HG02885 (cell line): ENCODE measurements at regions not wholly inside any gene's neighbourhood (a gene's known extent, or its start where the extent isn't known, plus 50 kb on each side); places are given as distances from the start of the nearest gene placed in this dataset.

Experiments used
- ATAC-seq: cut with Tn5 transposase; IDR thresholded peaks from one replicate; pipeline ENCODE4 v1.9.1; 2021; ENCODE audit warnings: mild to moderate bottlenecking; ENCODE audit not compliant: unreplicated experiment, poor library complexity

DNA sequence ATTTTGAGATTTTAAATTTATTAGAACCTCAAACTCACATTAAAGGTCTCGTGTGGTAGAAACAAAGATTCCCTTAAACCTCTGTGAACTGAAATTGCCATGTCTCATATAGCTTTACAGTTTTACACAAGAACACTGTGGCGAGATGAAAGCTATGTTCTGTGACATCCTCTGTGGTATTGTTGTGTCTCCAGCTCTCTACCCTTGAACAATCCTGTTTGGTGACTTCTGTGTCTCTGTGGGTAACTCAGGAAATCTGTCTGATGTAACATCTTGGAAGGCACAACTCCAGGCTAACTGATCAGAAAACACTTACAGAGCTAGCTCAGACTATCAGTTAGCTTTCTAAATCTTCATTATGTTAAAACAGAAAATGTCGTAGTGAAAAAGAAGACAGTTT, 318.8 kb upstream of the GBE1 start:
- peak; percentile 41 for ATAC-seq

DNA sequence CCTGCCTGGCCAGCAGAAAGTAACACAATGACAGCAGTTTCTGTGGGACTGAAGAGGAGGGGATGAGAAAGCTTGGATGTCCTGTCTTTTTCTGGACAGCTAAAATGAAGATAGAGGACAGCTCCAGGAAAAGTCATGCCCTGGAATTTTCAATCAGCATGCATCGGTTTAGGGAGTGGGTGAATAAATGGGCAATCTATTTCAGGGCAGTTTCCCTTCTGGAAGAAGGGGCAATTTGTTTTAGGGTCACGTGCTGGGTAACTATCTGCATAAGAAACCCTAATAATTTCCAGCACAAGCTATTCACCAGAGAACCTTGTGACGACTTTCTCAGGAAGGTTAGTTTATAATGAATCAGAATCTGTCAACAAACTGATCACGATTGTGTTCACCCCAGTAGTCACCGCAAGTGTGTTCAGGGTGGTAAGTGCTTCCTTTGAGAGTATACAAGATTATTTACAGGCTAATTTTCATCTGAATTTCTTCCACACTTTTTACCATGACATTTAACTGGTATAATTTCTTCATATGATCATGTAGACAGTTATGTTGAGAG, 318.0 kb upstream of the GBE1 start:
- no peak for ATAC-seq

DNA sequence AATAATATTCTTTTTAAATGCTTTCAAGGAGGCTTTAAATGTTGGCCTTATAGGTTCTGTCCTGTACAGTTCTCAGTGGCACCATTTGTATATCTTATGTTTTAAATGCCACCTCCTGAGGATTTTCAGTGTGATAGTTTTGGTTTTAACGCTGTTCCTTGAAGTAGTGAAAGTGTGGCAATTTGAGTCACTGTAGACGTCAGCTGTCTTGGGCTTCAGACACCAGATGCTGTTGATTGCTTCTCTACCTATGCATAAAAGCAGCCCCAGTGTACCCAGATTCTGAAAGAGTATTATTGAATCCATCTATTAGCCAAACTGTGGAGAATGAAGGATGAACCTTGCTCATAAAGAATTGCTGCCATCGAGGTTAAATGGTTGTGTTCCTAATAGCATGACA, 316.8 kb upstream of the GBE1 start:
- no peak for ATAC-seq

DNA sequence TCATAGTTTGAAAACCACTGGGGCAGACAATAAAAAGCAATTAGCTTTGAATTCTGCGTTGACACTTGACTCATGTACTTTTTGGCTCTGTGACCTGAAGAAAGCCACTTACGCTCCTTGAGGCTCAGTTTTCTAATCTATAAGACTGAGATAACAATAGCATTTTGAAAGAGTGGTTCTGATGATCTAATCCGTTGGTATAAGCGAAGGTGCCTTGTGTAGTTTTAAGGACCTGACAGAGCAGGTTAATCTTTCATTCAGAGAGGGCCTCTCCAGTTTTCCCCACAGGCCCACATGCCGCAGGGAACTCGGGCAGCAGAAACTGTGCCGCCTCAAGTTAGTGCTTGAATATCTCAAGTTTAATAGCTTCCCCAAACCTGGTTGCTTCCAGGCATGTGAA, 306.0 kb upstream of the GBE1 start:
- ATAC-seq: no peak

DNA sequence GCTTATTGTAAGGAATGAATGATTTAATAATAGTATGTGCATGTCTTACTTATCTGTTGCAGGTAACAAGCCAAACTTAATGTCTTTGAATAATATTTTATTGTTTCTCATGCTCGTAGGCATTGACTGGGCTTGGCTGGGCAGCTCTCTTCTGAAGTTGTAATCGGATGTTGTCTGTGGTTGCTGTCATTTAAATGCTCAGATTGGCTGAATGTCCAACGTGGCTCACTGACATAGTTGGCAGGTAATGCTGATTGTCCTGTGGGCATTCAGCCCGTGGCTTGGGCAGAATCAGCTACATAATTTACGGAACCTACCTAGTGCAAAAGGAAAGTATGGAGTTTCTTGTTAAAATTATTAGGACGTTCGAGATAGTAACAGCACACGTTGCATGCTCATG, 297.4 kb upstream of the GBE1 start:
- ATAC-seq: no peak

DNA sequence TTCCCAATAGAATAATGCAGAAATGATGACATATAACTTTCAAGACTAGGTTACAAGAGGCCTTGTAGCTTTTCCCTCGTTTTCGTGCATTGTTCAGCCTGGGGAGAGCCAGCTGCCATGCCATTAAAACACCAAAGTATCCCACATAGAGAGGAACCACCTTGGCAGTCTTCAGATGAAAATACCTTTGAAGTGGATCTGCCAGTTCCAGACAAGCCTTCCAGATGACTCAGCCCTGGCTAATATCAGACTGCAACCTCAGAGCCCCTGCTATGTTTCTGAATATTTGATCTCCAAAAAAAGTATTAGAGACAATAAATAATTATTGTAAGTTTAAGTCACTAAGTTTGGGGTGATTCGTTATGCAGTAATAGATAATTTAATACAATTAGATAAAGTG, 294.3 kb upstream of the GBE1 start:
- no peak for ATAC-seq

DNA sequence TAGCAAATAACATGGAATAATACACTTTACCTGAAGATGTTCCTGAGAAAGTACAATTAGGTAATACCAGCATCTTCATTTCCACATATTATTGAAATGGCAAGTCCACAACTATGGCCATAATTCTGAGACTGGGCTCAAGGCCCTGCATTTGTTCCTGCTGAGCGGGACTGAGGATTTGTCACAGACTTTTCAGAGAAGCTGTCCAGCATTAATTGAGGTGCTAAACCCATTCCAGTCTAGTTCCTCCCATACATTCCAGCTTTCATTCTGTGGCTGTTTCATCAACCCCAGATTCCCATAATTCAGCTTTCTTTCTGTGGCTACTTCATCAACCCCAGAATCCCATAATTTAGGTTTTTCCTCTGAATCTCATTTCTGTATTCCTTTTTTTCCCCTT, 293.4 kb upstream of the GBE1 start:
- no peak for ATAC-seq

DNA sequence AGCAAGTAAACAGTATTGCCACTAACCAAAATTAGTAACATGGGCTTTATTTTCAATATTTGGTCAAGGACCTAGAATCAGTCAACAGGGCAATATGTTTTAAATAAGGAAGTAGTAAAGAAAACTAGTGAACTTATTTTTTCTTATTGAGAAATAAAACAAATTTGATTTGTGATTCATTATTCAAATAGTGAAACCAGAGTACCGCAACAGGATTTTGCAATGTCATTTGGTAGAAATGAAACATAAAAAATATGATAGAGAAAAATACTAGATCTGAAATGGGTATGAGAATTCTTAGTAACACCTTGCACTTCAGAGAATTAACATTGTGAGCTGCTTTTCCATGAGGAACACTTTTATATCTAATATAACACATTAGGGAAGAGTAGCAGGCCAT, 291.8 kb upstream of the GBE1 start:
- no peak for ATAC-seq

DNA sequence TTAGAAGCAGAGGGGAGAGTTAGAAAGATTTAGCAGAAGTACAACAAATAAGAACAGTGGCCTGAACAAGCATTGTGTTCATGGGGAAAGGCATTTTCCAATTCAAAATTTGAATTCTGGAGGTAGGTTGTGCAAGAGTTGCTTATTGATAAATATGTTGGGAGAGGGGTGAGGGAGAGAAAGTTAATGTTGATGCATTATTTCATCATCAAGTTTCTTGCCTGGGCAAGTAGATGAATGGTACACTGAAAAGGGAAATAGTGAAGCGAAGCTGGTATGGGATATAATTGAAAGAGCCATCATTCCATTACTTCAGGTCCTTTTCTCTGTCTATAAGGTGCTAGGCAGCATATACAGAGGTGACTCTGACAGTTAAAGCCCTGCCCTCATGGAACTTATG, 288.9 kb upstream of the GBE1 start:
- no peak for ATAC-seq

DNA sequence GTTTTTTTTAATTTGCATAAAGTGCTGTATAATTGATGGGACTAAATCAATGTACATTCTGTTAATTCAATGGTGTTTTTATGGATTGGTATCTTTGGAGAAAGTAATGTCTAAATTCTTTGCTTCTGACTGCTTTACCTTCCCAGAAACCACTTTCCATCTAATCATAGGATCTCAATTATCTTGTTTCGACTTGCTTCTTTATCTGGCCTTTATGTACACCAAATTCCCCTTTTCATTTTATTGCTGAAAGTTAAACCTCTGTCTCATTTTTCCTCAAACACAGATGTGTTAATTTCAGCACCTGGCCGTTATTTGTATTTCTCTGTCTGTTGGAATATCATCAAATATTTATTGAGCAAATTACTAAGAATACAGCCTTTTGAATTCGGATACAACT, 287.3 kb upstream of the GBE1 start:
- ATAC-seq: no peak

DNA sequence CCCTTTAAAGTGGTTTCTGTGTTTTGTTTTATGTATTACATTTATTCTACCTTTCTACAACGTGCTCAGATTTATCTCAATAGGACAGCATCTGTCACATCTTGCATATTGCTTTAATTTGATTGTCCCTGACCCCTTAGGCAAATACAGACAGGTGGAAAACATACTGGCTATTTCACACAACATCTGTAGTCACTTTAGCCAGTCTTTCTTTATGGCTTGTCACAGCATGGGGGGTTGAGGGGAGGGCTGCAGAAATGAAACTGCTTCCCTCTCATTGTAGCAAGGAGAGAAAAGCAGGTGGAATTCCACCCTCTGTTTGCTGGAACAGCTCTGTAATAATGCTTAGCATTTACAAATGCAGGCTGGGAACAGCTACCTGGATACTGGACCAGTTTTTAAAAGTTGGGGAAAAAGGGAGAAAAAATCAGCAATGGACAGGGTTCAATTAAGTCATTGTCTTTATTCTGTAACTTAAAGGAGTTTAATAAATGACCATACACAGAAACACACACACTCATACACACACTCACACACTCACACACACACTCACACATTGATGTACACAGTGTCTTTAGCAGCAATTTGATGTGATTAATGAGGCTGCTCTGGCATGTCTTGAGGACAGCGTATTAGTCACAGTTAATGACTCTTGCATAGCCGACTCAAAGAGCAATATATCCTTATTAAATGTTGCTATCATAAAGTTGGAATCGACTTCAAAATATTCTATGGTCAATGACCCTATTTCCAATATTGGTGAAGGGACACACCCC, 283.7 kb upstream of the GBE1 start:
- no peak for ATAC-seq

DNA sequence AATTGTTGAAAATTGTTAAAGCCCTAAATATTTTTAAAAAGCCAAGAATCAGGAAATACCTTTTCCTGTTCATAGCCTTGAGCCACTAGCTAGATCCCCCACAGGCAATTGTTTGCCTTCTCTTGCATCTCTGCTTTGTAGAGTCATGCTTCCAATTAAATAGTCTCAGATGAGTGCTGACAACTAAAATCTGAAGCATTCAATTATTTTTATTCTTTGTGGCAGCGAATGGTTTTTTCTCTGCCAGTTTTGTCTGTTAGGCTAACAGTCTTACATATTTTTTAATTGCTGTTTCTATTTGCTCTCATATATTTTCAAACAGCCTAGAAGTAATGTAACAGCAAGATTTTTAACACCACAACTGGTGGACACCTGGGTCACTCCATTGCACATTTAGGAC, 277.1 kb upstream of the GBE1 start:
- ATAC-seq: no peak

DNA sequence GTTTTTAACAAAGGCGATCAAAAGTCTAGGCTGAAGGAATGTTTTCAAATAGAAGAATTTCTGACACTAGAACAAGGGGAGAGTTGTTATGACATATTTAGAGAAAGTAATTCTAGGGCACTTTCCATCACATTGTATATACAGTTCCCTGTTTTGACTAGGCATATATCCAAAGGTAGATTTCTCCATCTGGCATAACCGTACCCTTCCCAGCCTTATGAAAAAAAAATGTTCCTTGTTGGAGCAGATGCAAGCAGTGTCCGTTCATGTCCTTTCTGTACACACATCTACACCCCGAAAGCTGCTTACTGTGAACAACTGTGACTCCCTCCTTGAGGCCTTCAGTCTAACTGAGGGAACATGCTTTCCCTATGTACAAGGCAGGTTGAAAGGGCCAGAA, 271.7 kb upstream of the GBE1 start:
- no peak for ATAC-seq

DNA sequence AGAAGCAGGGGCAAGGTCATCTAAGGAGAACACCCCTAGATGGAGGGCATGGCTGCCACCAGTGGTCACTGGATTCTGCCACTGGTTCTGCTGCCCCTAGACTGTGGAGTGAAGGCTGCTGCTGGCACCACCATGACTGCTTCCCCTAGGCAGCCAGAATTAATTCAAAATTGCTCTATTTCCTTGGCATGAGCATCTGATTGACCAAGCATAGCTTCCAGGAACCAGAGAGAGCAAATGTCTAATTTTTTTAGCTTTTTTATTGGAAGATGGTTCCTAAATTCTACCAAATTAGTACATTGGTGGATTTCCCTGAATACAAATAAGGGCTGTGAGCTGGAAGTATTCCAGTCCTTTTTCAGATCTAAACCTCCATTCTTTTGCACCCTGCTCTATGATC, 270.2 kb upstream of the GBE1 start:
- ATAC-seq: no peak

DNA sequence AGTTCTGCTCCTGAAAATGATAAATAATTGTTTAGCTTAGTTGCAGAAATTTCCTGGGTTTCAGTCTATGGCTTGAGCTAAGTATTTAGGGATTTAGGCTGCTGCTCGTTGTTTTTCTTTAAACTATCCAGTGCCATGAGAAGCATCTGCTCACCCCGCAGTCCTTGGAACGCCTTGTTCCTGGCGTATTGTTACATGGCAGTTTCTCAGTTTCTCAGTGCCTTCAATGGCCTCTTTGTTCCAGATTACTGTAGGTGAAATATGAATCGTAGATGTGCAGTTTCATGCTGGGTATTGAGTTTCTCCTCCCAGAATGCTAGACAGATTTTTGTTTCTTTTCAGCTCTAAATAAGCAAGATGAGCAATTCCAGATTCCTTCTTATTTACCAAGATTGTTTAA, 269.5 kb upstream of the GBE1 start:
- ATAC-seq: no peak

DNA sequence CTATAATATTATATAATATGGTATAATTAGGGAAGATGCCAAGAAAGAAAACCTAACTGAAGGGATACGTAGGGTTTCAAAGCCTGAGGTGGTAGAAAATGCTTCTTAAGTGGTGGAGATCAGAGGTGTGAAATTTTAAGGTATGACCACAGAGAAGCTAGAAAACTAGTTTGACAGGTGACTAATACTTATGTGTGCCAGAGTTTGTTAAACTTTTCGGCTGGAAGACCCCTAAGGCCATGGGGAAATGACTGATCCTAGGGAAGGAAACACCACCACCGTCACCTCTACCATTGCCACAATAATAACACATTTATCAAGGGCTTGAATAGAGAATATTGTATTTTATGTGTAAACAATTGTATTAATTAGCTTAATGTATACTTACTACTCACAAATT, 261.4 kb upstream of the GBE1 start:
- ATAC-seq: no peak

DNA sequence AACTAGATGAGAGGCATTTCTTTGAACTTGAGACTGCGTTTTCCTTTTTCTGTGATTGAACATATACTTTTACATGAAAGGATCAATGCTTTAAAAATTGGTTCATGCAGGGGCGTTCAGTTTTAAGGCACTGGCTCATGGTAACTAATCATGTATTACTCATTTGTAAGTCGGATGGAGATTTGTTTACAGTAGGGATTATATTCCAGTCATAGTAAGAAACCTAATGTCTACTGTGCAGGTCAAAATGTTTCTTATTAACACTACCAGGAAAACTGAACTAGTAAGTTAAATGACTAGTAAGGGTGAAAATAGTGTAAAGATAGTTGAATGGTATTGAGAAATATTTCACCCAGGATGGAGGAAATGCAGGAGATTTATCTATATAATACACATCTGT, 258.8 kb upstream of the GBE1 start:
- ATAC-seq: no peak

DNA sequence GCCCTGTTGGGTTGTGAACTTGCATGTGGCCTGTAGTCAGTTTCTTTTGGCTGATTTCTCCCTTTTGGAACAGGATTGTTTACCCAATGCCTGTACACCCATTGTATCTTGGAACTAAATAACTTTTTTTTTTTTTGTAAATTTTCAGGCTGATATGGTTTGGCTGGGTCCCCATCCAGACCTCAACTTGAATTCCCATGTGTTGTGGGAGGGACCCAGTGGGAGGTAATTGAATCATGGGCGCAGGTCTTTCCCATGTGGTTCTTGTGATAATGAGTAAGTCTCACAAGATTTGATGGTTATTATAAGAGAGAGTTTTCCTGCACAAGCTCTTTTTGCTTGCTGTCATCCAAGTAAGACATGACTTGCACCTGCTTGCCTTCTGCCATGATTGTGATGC, 253.8 kb upstream of the GBE1 start:
- ATAC-seq: no peak

DNA sequence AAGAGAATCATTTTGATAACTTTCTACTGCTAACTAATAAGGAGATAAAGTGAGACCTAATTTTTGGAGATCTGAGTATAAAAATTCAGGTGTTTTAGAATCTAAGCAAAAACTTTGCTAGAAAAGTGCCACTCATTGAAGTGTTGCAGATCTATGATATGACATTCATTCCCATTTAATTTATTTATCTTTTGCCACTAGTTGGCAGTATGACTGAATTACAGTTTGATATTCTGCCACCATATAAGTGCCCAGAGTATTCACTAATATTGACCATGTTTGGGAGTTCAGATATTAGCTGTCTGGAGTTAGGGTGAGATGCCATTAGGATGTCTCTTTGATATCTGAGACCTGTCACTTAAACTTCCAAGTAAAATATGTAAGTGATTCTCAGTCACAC, 251.3 kb upstream of the GBE1 start:
- no peak for ATAC-seq

DNA sequence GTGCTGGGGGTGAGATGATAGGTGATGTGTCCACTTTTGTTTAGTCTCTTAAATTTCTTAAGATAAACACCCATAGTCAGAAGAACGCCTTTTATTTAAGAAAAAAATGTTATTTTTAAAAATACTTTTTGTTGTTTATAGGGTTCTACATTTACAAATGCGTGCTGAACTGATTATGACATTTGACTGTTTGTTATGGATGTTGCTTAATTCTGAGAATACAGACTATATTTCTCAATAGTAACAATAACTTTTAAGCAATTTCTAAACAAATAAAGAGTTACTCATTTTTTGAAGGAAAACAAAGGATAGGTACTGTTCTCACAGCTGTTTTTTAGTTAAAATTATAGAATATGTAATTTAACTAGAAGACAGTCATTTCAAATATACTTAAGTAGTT, 249.9 kb upstream of the GBE1 start:
- no peak for ATAC-seq

DNA sequence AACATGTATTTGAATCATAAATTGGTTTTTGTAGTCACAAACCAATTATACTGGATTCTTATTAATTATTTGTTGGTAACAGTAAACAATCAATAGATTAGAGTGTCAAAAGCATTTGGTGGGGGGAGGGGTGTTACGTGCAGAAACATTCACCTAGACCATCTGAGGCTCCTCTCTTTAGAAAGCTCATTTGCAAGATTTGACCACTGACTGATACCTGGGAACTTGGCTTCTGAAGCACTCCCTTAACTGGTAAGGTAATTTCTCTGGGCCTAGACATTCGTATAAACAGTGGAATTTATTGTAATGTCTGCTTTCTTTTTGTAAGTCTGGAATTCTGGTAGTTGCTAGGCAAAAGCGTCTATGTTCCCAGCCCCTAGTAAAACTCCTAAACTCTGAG, 243.8 kb upstream of the GBE1 start:
- ATAC-seq: no peak

DNA sequence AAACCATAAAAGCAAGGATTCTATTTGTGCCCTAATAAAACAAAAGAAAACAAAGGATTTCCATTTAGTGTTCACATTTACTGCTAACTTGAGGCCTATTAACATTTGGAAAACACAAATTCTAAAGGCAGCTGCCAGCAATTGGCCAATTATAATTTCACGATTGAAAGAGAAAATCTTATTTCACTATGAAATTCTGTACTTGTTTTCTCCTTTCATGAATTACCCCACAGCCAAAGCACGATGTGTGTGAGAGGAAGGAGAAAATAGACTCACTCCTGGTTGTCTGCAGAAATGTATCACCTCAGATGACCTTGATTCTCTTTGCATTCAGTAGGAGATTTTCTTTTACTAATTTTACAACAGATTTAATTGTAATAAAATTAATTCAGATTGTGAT, 242.8 kb upstream of the GBE1 start:
- ATAC-seq: no peak
